ENCODE measurements at regions not wholly inside any gene's neighbourhood (a gene's known extent, or its start where the extent isn't known, plus 50 kb on each side); places are given as distances from the start of the nearest gene placed in this dataset.

DNA sequence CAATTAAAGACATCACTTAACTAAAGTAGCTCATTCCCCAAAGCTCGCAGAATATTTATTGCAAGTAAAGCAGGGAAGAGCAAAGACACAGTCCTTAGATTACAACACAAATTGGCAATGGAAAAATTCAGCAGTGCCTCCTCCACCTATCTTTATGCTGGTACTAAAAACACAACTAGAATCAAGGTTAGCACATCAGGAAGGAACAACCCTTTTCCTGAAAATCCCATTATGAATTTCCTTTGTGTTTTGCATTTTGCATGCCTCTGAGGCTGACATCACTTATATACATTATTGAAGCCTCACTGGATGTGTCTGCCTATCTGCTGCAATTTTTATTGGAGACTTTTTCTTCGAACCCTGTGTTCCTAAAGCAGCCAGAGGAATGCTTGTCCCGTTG lies 193.8 kb upstream of the STK17B start:
- WGBS, 2 experiments (ENCODE audit: low coverage in 1 of 2, low lambda C conversion rate in 2 of 2, missing lambda C conversion rate in 2 of 2) = 95 to 97% methylated on average over 3 of the region's 3 CpGs
- Histone ChIP-seq H3F3A (ENCODE audit: insufficient read depth) (no peaks in the 10 kb centered on the region), H3K9me3 (ENCODE audit: low read depth) (no peaks in the 10 kb centered on the region), H3K79me2 (ENCODE audit: insufficient read depth) (no peaks in the 10 kb centered on the region), H4K20me1 (ENCODE audit: insufficient read depth) (no peaks in the 10 kb centered on the region), H3K4me2 (ENCODE audit: unreplicated experiment) (no peak overlapping the region), H3K4me3 (no peak overlapping the region), H3K27ac (no peak overlapping the region), H3K36me3 (ENCODE audit: low read depth) (no peaks in the 10 kb centered on the region), H3K4me1 (ENCODE audit: insufficient read depth) (no peaks in the 10 kb centered on the region), H3K9ac (no peak overlapping the region), H3K27me3 (replicated peaks; ENCODE audit: insufficient read depth) (no peaks in the 10 kb centered on the region), H2AFZ (no peak overlapping the region), H3K9me2 (ENCODE audit: insufficient read depth) (no peaks in the 10 kb centered on the region)
- in situ Hi-C loops (cut with MboI) = no loop called here
- DNase-seq = no peak
- TF ChIP-seq EZH2phosphoT487 (IDR thresholded peaks at IDR 0.05; ENCODE audit: insufficient read depth, low read depth) (no peak), EZH2 (IDR thresholded peaks at IDR 0.05; ENCODE audit: insufficient read depth, poor library complexity, severe bottlenecking) (no peak)

DNA sequence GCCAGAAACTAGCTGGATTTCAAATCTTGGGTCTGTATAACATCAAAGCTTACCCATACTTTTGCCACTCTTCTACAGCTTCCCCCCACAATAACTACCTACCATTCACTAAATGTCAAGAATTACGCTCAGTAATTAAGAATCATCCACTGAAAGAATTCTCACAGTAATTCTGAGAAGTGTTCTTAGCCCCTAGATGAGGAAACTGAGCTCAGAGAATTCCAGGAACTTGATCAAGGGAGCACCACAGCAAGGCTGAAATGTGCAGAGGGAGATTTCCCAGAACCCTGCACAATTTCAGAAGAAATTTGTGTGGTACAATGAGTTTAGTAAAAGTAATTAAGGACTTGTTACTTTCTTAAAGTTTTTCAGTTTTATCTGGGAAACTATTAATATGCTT lies 194.5 kb upstream of the STK17B start:
- Histone ChIP-seq H4K20me1 (ENCODE audit: insufficient read depth) (no peaks in the 10 kb centered on the region), H3K9me3 (ENCODE audit: low read depth) (no peaks in the 10 kb centered on the region), H2AFZ (no peak overlapping the region), H3K36me3 (ENCODE audit: low read depth) (no peaks in the 10 kb centered on the region), H3K79me2 (ENCODE audit: insufficient read depth) (no peaks in the 10 kb centered on the region), H3F3A (ENCODE audit: insufficient read depth) (no peaks in the 10 kb centered on the region), H3K4me1 (ENCODE audit: insufficient read depth) (no peaks in the 10 kb centered on the region), H3K27ac (no peak overlapping the region), H3K9me2 (ENCODE audit: insufficient read depth) (no peaks in the 10 kb centered on the region), H3K27me3 (replicated peaks; ENCODE audit: insufficient read depth) (no peaks in the 10 kb centered on the region), H3K4me3 (no peak overlapping the region), H3K9ac (no peak overlapping the region), H3K4me2 (ENCODE audit: unreplicated experiment) (no peak overlapping the region)
- DNase-seq = no peak
- in situ Hi-C loops (cut with MboI) = no loop called here
- no peak for TF ChIP-seq EZH2 (IDR thresholded peaks at IDR 0.05; ENCODE audit: insufficient read depth, poor library complexity, severe bottlenecking)
- 83 to 88% methylated on average over 1 of the region's 1 CpG for WGBS, 2 experiments (ENCODE audit: low coverage in 1 of 2, low lambda C conversion rate in 2 of 2, missing lambda C conversion rate in 2 of 2)

DNA sequence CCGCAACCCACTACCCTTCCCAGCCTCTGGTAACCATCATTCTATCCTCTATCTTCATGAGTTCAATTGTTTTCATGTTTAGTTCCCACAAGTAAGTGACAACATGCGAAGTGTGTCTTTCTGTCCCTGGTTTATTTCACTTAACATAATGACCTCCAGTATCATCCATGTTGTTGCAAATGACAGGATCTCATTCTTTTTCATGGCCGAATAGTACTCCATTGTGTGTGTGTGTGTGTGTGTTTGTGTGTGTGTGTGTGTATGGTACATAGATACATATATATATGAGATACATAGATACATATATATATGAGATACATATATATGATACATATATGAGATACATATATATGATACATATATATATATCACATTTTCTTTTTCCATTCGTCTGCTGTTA lies 196.3 kb upstream of the STK17B start:
- whole genome bisulfite sequencing, 2 experiments (ENCODE audit: low coverage in 1 of 2, low lambda C conversion rate in 2 of 2, missing lambda C conversion rate in 2 of 2) = 96 to 99% methylated on average over 4 of the region's 4 CpGs
- Histone ChIP-seq H2AFZ (no peak overlapping the region), H3K9me2 (ENCODE audit: insufficient read depth) (no peaks in the 10 kb centered on the region), H3F3A (ENCODE audit: insufficient read depth) (no peaks in the 10 kb centered on the region), H3K9me3 (ENCODE audit: low read depth) (no peaks in the 10 kb centered on the region), H3K4me3 (no peak overlapping the region), H3K27ac (no peak overlapping the region), H3K4me2 (ENCODE audit: unreplicated experiment) (no peak overlapping the region), H4K20me1 (ENCODE audit: insufficient read depth) (no peaks in the 10 kb centered on the region), H3K27me3 (replicated peaks; ENCODE audit: insufficient read depth) (no peaks in the 10 kb centered on the region), H3K4me1 (ENCODE audit: insufficient read depth) (no peaks in the 10 kb centered on the region), H3K9ac (no peak overlapping the region), H3K36me3 (ENCODE audit: low read depth) (no peaks in the 10 kb centered on the region), H3K79me2 (ENCODE audit: insufficient read depth) (no peaks in the 10 kb centered on the region)
- TF ChIP-seq EZH2phosphoT487 (IDR thresholded peaks at IDR 0.05; ENCODE audit: insufficient read depth, low read depth) (no peak), EZH2 (IDR thresholded peaks at IDR 0.05; ENCODE audit: insufficient read depth, poor library complexity, severe bottlenecking) (no peak)
- in situ Hi-C loops (cut with MboI) = no loop called here
- DNase-seq = no peak

DNA sequence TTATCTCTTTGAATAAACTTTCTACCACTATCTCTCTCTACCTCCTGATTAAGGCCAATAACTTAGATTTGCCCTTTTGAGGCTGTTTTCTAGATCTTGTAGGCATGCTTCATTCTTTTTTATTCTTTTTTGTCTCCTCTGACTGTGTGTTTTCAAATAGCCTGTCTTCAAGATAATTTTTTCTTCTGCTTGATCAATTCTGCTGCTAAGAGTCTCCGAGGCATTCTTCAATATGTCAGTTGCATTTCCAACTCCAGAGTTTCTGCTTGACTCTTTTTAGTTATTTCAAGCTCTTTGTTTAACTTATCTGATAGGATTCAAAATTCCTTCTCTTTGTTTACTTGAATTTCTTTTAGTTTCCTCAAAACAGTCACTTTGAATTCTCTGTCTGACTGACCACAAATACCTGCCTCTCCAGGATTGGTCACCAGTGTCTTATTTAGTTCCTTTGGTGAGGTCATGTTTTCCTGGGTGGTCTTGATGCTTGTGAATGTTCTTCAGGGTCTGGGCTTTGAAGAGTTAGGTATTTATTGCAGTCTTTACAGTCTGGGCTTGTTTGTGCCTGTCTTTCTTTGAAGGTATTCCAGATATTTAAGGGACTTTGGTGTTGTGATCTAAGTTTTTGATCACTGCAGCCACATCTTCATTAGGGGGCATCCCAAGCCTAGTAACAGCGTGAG lies 197.3 kb upstream of the STK17B start:
- 59 to 69% methylated on average over 2 of the region's 2 CpGs for WGBS, 2 experiments (ENCODE audit: low coverage in 1 of 2, low lambda C conversion rate in 2 of 2, missing lambda C conversion rate in 2 of 2)
- no peaks in the 10 kb centered on the region for H3F3A ChIP-seq (ENCODE audit: insufficient read depth)
- no peak overlapping the region for H2AFZ ChIP-seq
- in situ Hi-C loops (cut with MboI) = no loop called here
- H3K4me3 ChIP-seq = no peak overlapping the region
- H3K9ac ChIP-seq = no peak overlapping the region
- H3K27me3 ChIP-seq (replicated peaks; ENCODE audit: insufficient read depth) = no peaks in the 10 kb centered on the region
- no peak for DNase-seq
- TF ChIP-seq EZH2phosphoT487 (IDR thresholded peaks at IDR 0.05; ENCODE audit: insufficient read depth, low read depth) = no peak
- no peak for TF ChIP-seq EZH2 (IDR thresholded peaks at IDR 0.05; ENCODE audit: insufficient read depth, poor library complexity, severe bottlenecking)
- no peak overlapping the region for H3K27ac ChIP-seq
- no peaks in the 10 kb centered on the region for H3K9me3 ChIP-seq (ENCODE audit: low read depth)
- H3K36me3 ChIP-seq (ENCODE audit: low read depth) = no peaks in the 10 kb centered on the region
- H3K9me2 ChIP-seq (ENCODE audit: insufficient read depth) = no peaks in the 10 kb centered on the region
- no peak overlapping the region for H3K4me2 ChIP-seq (ENCODE audit: unreplicated experiment)
- H3K4me1 ChIP-seq (ENCODE audit: insufficient read depth) = no peaks in the 10 kb centered on the region
- H4K20me1 ChIP-seq (ENCODE audit: insufficient read depth) = no peaks in the 10 kb centered on the region
- no peaks in the 10 kb centered on the region for H3K79me2 ChIP-seq (ENCODE audit: insufficient read depth)

DNA sequence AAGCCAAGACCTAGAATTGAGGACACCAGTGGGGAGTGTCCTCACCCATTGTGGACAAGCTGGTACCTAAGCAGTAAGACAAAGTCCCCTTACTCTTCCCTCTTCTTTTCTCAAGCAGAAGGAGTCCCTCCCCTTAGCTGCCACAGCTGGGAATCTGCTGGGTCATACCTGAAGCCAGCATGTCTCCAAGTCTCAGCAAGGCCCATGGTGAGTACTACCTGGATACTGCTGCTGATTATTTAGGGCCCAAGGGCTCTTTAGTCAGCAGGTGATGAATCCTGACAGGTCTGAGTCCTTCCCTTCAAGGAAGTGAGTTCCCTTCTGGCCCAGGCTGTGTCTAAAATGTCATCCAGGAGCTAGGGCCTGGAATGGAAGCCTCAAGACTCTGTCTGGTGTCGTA lies 198.6 kb upstream of the STK17B start:
- Histone ChIP-seq H3K9ac (no peak overlapping the region), H3K79me2 (ENCODE audit: insufficient read depth) (no peaks in the 10 kb centered on the region), H4K20me1 (ENCODE audit: insufficient read depth) (no peaks in the 10 kb centered on the region), H3K27me3 (replicated peaks; ENCODE audit: insufficient read depth) (no peaks in the 10 kb centered on the region), H3K4me2 (ENCODE audit: unreplicated experiment) (no peak overlapping the region), H3K9me2 (ENCODE audit: insufficient read depth) (no peaks in the 10 kb centered on the region), H2AFZ (no peak overlapping the region), H3K4me1 (ENCODE audit: insufficient read depth) (no peaks in the 10 kb centered on the region), H3K9me3 (ENCODE audit: low read depth) (no peaks in the 10 kb centered on the region), H3K36me3 (ENCODE audit: low read depth) (no peaks in the 10 kb centered on the region), H3F3A (ENCODE audit: insufficient read depth) (no peaks in the 10 kb centered on the region), H3K27ac (no peak overlapping the region), H3K4me3 (no peak overlapping the region)
- WGBS, 2 experiments (ENCODE audit: low coverage in 1 of 2, low lambda C conversion rate in 2 of 2, missing lambda C conversion rate in 2 of 2) = 92 to 100% methylated on average over 1 of the region's 1 CpG
- TF ChIP-seq EZH2phosphoT487 (IDR thresholded peaks at IDR 0.05; ENCODE audit: insufficient read depth, low read depth) (no peak), EZH2 (IDR thresholded peaks at IDR 0.05; ENCODE audit: insufficient read depth, poor library complexity, severe bottlenecking) (no peak)
- no peak for DNase-seq
- in situ Hi-C loops (cut with MboI) = no loop called here

Measured in GM23248 (cell line).